ENCODE measurements at regions not wholly inside any gene's neighbourhood (a gene's known extent, or its start where the extent isn't known, plus 50 kb on each side); places are given as distances from the start of the nearest gene placed in this dataset.

- WGBS (ENCODE audit: extremely low coverage, insufficient coverage, insufficient read length): no CpG with 5 or more reads among the region's 1 CpG
These were observed 74.9 kb upstream of the PCDH19 start for GRCh38 chrX:100484971-100485370.

GRCh38 chrX:100479329-100479728, 69.3 kb upstream of the PCDH19 start:
- Histone ChIP-seq H3K9ac (ENCODE audit: low read length) (no peak overlapping the region), H3K27me3 (ENCODE audit: insufficient read depth, low read length) (no peaks in the 10 kb centered on the region), H3K79me2 (ENCODE audit: control insufficient read depth, insufficient read depth, low read length, poor library complexity) (no peaks in the 10 kb centered on the region), H2BK5ac (ENCODE audit: low read depth, low read length, poor library complexity) (no peak overlapping the region), H3K79me1 (ENCODE audit: low read length) (no peaks in the 10 kb centered on the region), H3K36me3 (ENCODE audit: control insufficient read depth in 1 of 2, insufficient read depth in 2 of 2, low read length in 2 of 2) (no peaks in the 10 kb centered on the region), H3K4me1 (ENCODE audit: control insufficient read depth in 1 of 2, insufficient read depth in 2 of 2, low read length in 2 of 2) (no peaks in the 10 kb centered on the region), H3K4me3 (ENCODE audit: low read depth, low read length) (no peak overlapping the region), H4K12ac (ENCODE audit: low read depth, low read length) (no peak overlapping the region), H2AFZ (ENCODE audit: insufficient read depth, low read length, poor library complexity) (no peak overlapping the region), H3K23ac (ENCODE audit: low read length) (no peak overlapping the region), H3K9me3 (ENCODE audit: insufficient read depth, low read depth, low read length) (no peaks in the 10 kb centered on the region), H3K14ac (ENCODE audit: low read length) (no peak overlapping the region), H3K27ac (ENCODE audit: low read depth, low read length) (no peak overlapping the region), H3K4ac (ENCODE audit: low read depth, low read length) (no peak overlapping the region), H2BK120ac (ENCODE audit: insufficient read depth, low read length, poor library complexity) (no peak overlapping the region), H3K4me2 (ENCODE audit: low read length) (no peak overlapping the region), H2BK12ac (ENCODE audit: low read length) (no peak overlapping the region), H4K8ac (ENCODE audit: low read depth, low read length) (no peak overlapping the region), H2AK5ac (ENCODE audit: low read length) (no peak overlapping the region), H4K91ac (ENCODE audit: low read depth, low read length) (no peak overlapping the region), H3K18ac (ENCODE audit: low read length) (no peak overlapping the region)
- WGBS (ENCODE audit: extremely low coverage, insufficient coverage, insufficient read length): no CpG with 5 or more reads among the region's 1 CpG
- DNase-seq: no peak

More at GRCh38 chrX:100484971-100485370, 74.9 kb upstream of the PCDH19 start:
- H3K4me3 ChIP-seq (ENCODE audit: low read depth, low read length): no peak overlapping the region
- H4K91ac ChIP-seq (ENCODE audit: low read depth, low read length): no peak overlapping the region
- no peak overlapping the region for H3K27ac ChIP-seq (ENCODE audit: low read depth, low read length)
- no peak overlapping the region for H3K23ac ChIP-seq (ENCODE audit: low read length)
- H2AK5ac ChIP-seq (ENCODE audit: low read length): no peak overlapping the region
- H3K18ac ChIP-seq (ENCODE audit: low read length): no peak overlapping the region
- H3K79me1 ChIP-seq (ENCODE audit: low read length): no peaks in the 10 kb centered on the region
- H3K9me3 ChIP-seq (ENCODE audit: insufficient read depth, low read depth, low read length): no peaks in the 10 kb centered on the region
- H4K12ac ChIP-seq (ENCODE audit: low read depth, low read length): no peak overlapping the region
- H2BK120ac ChIP-seq (ENCODE audit: insufficient read depth, low read length, poor library complexity): no peak overlapping the region
- no peak overlapping the region for H3K4ac ChIP-seq (ENCODE audit: low read depth, low read length)
- no peak overlapping the region for H3K14ac ChIP-seq (ENCODE audit: low read length)
- H2AFZ ChIP-seq (ENCODE audit: insufficient read depth, low read length, poor library complexity): no peak overlapping the region
- H2BK5ac ChIP-seq (ENCODE audit: low read depth, low read length, poor library complexity): no peak overlapping the region
- no peaks in the 10 kb centered on the region for H3K4me1 ChIP-seq (ENCODE audit: control insufficient read depth in 1 of 2, insufficient read depth in 2 of 2, low read length in 2 of 2)
- H3K9ac ChIP-seq (ENCODE audit: low read length): no peak overlapping the region
- H3K79me2 ChIP-seq (ENCODE audit: control insufficient read depth, insufficient read depth, low read length, poor library complexity): no peaks in the 10 kb centered on the region
- H3K36me3 ChIP-seq (ENCODE audit: control insufficient read depth in 1 of 2, insufficient read depth in 2 of 2, low read length in 2 of 2): no peaks in the 10 kb centered on the region
- no peaks in the 10 kb centered on the region for H3K27me3 ChIP-seq (ENCODE audit: insufficient read depth, low read length)
- no peak overlapping the region for H3K4me2 ChIP-seq (ENCODE audit: low read length)
- no peak overlapping the region for H2BK12ac ChIP-seq (ENCODE audit: low read length)
- no peak for DNase-seq
- H4K8ac ChIP-seq (ENCODE audit: low read depth, low read length): no peak overlapping the region

GRCh38 chrX:100478714-100479306, 68.7 kb upstream of the PCDH19 start:
- no peak overlapping the region for H4K12ac ChIP-seq (ENCODE audit: low read depth, low read length)
- H3K79me2 ChIP-seq (ENCODE audit: control insufficient read depth, insufficient read depth, low read length, poor library complexity): no peaks in the 10 kb centered on the region
- H3K4me1 ChIP-seq (ENCODE audit: control insufficient read depth in 1 of 2, insufficient read depth in 2 of 2, low read length in 2 of 2): no peaks in the 10 kb centered on the region
- no peak overlapping the region for H2AK5ac ChIP-seq (ENCODE audit: low read length)
- H3K14ac ChIP-seq (ENCODE audit: low read length): no peak overlapping the region
- no peak overlapping the region for H4K91ac ChIP-seq (ENCODE audit: low read depth, low read length)
- no CpG with 5 or more reads among the region's 1 CpG for WGBS (ENCODE audit: extremely low coverage, insufficient coverage, insufficient read length)
- H3K9me3 ChIP-seq (ENCODE audit: insufficient read depth, low read depth, low read length): no peaks in the 10 kb centered on the region
- H3K4me3 ChIP-seq (ENCODE audit: low read depth, low read length): no peak overlapping the region
- H4K8ac ChIP-seq (ENCODE audit: low read depth, low read length): no peak overlapping the region
- no peak overlapping the region for H2AFZ ChIP-seq (ENCODE audit: insufficient read depth, low read length, poor library complexity)
- no peaks in the 10 kb centered on the region for H3K36me3 ChIP-seq (ENCODE audit: control insufficient read depth in 1 of 2, insufficient read depth in 2 of 2, low read length in 2 of 2)
- no peak overlapping the region for H3K4me2 ChIP-seq (ENCODE audit: low read length)
- no peak overlapping the region for H3K23ac ChIP-seq (ENCODE audit: low read length)
- no peak overlapping the region for H3K18ac ChIP-seq (ENCODE audit: low read length)
- no peak overlapping the region for H2BK120ac ChIP-seq (ENCODE audit: insufficient read depth, low read length, poor library complexity)
- no peaks in the 10 kb centered on the region for H3K27me3 ChIP-seq (ENCODE audit: insufficient read depth, low read length)
- H3K9ac ChIP-seq (ENCODE audit: low read length): no peak overlapping the region
- H2BK12ac ChIP-seq (ENCODE audit: low read length): no peak overlapping the region
- H3K79me1 ChIP-seq (ENCODE audit: low read length): no peaks in the 10 kb centered on the region
- H3K4ac ChIP-seq (ENCODE audit: low read depth, low read length): no peak overlapping the region
- DNase-seq: no peak
- H3K27ac ChIP-seq (ENCODE audit: low read depth, low read length): no peak overlapping the region
- H2BK5ac ChIP-seq (ENCODE audit: low read depth, low read length, poor library complexity): no peak overlapping the region

- H3K4me1 ChIP-seq (ENCODE audit: control insufficient read depth in 1 of 2, insufficient read depth in 2 of 2, low read length in 2 of 2): no peaks in the 10 kb centered on the region
- H3K79me2 ChIP-seq (ENCODE audit: control insufficient read depth, insufficient read depth, low read length, poor library complexity): no peaks in the 10 kb centered on the region
- no peak overlapping the region for H3K4me2 ChIP-seq (ENCODE audit: low read length)
- H3K18ac ChIP-seq (ENCODE audit: low read length): no peak overlapping the region
- no peaks in the 10 kb centered on the region for H3K79me1 ChIP-seq (ENCODE audit: low read length)
- no peak overlapping the region for H2BK120ac ChIP-seq (ENCODE audit: insufficient read depth, low read length, poor library complexity)
- DNase-seq: no peak
- H4K8ac ChIP-seq (ENCODE audit: low read depth, low read length): no peak overlapping the region
- no peak overlapping the region for H4K91ac ChIP-seq (ENCODE audit: low read depth, low read length)
- no peak overlapping the region for H4K12ac ChIP-seq (ENCODE audit: low read depth, low read length)
- no peak overlapping the region for H2BK12ac ChIP-seq (ENCODE audit: low read length)
- no peak overlapping the region for H2AK5ac ChIP-seq (ENCODE audit: low read length)
- no peaks in the 10 kb centered on the region for H3K36me3 ChIP-seq (ENCODE audit: control insufficient read depth in 1 of 2, insufficient read depth in 2 of 2, low read length in 2 of 2)
- H3K23ac ChIP-seq (ENCODE audit: low read length): no peak overlapping the region
- no peak overlapping the region for H2AFZ ChIP-seq (ENCODE audit: insufficient read depth, low read length, poor library complexity)
- no peak overlapping the region for H3K4ac ChIP-seq (ENCODE audit: low read depth, low read length)
- no peak overlapping the region for H3K9ac ChIP-seq (ENCODE audit: low read length)
- H3K14ac ChIP-seq (ENCODE audit: low read length): no peak overlapping the region
- no peak overlapping the region for H3K27ac ChIP-seq (ENCODE audit: low read depth, low read length)
- H3K4me3 ChIP-seq (ENCODE audit: low read depth, low read length): no peak overlapping the region
- H3K9me3 ChIP-seq (ENCODE audit: insufficient read depth, low read depth, low read length): no peaks in the 10 kb centered on the region
- no peaks in the 10 kb centered on the region for H3K27me3 ChIP-seq (ENCODE audit: insufficient read depth, low read length)
- no peak overlapping the region for H2BK5ac ChIP-seq (ENCODE audit: low read depth, low read length, poor library complexity)
- WGBS (ENCODE audit: extremely low coverage, insufficient coverage, insufficient read length): no CpG with 5 or more reads among the region's 4 CpGs
These were observed 67.9 kb upstream of the PCDH19 start for GRCh38 chrX:100477958-100478357.

Measured in trophoblast cell (in vitro differentiated cells and primary cell).